ENCODE measurements at regions not wholly inside any gene's neighbourhood (a gene's known extent, or its start where the extent isn't known, plus 50 kb on each side); places are given as distances from the start of the nearest gene placed in this dataset.

DNA sequence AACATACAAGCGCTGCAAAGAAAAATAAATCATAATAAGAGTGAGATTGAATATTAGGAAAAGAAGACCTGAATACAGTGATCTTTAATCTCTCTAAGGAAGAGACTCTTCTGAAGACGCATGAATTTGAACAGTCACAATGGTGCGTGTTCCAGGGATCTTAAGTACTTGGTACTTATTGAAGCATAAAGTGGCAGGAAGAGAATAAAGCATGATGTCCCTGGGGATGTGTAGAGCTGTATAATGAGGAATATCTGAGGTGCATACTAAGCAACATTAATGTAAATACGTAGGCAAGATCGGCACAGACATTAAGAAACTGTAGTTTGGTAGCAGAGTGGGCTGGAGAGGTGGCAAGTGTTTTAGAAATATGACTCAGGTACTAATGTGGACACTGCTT is 246.2 kb upstream of the MCTP2 start:
- intact Hi-C loops (cut with DNase I): no loop called here
- TF ChIP-seq, protein P1, sequence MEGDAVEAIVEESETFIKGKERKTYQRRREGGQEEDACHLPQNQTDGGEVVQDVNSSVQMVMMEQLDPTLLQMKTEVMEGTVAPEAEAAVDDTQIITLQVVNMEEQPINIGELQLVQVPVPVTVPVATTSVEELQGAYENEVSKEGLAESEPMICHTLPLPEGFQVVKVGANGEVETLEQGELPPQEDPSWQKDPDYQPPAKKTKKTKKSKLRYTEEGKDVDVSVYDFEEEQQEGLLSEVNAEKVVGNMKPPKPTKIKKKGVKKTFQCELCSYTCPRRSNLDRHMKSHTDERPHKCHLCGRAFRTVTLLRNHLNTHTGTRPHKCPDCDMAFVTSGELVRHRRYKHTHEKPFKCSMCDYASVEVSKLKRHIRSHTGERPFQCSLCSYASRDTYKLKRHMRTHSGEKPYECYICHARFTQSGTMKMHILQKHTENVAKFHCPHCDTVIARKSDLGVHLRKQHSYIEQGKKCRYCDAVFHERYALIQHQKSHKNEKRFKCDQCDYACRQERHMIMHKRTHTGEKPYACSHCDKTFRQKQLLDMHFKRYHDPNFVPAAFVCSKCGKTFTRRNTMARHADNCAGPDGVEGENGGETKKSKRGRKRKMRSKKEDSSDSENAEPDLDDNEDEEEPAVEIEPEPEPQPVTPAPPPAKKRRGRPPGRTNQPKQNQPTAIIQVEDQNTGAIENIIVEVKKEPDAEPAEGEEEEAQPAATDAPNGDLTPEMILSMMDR (IDR thresholded peaks at IDR 0.05; ENCODE audit: borderline replicate concordance, extremely low read depth, insufficient read depth): no peak
- FAIRE-seq: no peak
- Histone ChIP-seq H3K9ac (ENCODE audit: low read length in 3 of 3) (no peak overlapping the region), H3K27ac (ENCODE audit: low read depth in 2 of 2, low read length in 2 of 2) (no peak overlapping the region), H3K36me3 (ENCODE audit: control insufficient read depth in 2 of 3, insufficient read depth in 3 of 3, low read length in 3 of 3) (no peaks in the 10 kb centered on the region), H3K4me3 (ENCODE audit: low read length in 3 of 3) (no peak overlapping the region), H3K4me1 (ENCODE audit: control insufficient read depth in 2 of 3, insufficient read depth in 2 of 3, low read depth in 1 of 3, low read length in 3 of 3) (no peaks in the 10 kb centered on the region), H3K9me3 (ENCODE audit: control insufficient read depth in 2 of 3, insufficient read depth in 1 of 3, low read length in 3 of 3) (no peaks in the 10 kb centered on the region), H3K27me3 (ENCODE audit: control insufficient read depth, insufficient read depth, low read length) (no peaks in the 10 kb centered on the region)
- no peak for DNase-seq

DNA sequence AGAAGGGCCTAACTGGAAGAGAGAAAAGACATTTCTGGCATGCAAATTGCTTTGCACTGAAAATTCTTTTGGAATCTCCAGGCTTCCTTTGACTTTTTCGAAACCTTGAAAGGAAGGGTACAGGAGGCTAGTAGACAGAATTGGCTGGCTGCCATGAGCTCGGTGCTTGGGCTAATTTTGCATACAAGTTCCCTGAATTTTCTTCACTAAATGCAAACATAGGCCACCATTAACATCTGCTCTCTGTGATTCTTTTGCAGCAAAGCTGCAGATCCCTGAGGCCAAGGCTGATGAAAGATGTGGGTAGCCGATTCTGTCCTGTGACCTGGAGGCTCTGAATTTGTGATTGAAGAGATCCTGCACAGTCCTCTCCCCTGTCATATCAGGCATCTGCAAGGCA is 247.8 kb upstream of the MCTP2 start:
- no peaks in the 10 kb centered on the region for H3K36me3 ChIP-seq (ENCODE audit: control insufficient read depth in 2 of 3, insufficient read depth in 3 of 3, low read length in 3 of 3)
- DNase-seq: peak in 1 of 5 donors; percentile 27
- H3K4me3 ChIP-seq (ENCODE audit: low read length in 3 of 3): no peak overlapping the region
- H3K27me3 ChIP-seq (ENCODE audit: control insufficient read depth, insufficient read depth, low read length): no peaks in the 10 kb centered on the region
- no peaks in the 10 kb centered on the region for H3K9me3 ChIP-seq (ENCODE audit: control insufficient read depth in 2 of 3, insufficient read depth in 1 of 3, low read length in 3 of 3)
- TF ChIP-seq, protein P1 (IDR thresholded peaks at IDR 0.05; ENCODE audit: borderline replicate concordance, extremely low read depth, insufficient read depth): no peak
- no peak overlapping the region for H3K27ac ChIP-seq (ENCODE audit: low read depth in 2 of 2, low read length in 2 of 2)
- intact Hi-C loops (cut with DNase I): no loop called here
- FAIRE-seq: no peak
- H3K9ac ChIP-seq (ENCODE audit: low read length in 3 of 3): no peak overlapping the region
- no peaks in the 10 kb centered on the region for H3K4me1 ChIP-seq (ENCODE audit: control insufficient read depth in 2 of 3, insufficient read depth in 2 of 3, low read depth in 1 of 3, low read length in 3 of 3)

DNA sequence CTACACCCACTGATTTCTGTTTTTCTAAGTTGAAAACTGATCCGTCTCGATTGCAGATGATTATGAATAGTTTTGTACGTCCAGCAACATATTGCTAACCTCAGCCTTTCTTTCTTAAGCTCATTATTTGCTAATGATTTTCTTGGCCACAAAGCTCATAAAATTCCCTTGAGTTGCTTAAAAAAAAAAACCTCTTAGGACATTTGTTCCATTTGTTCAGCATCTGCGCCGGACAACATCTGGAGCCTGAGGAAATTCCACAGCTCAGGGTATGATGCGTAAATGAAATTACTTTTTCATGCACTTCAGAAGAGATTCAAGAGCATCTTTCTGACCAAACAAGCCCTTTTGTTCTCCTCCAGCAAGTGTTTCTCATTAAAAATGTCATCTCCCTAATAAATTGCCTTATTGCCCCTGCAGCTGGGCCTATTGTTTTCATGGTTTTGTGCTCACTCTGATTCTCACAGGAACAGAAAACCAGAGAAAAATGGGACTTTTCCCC is 249.1 kb upstream of the MCTP2 start:
- intact Hi-C loops (cut with DNase I): no loop called here
- DNase-seq: peak in 2 of 5 donors; percentile 30 to 76
- Histone ChIP-seq H3K4me1 (ENCODE audit: control insufficient read depth in 2 of 3, insufficient read depth in 2 of 3, low read depth in 1 of 3, low read length in 3 of 3) (no peaks in the 10 kb centered on the region), H3K9me3 (ENCODE audit: control insufficient read depth in 2 of 3, insufficient read depth in 1 of 3, low read length in 3 of 3) (no peaks in the 10 kb centered on the region), H3K4me3 (ENCODE audit: low read length in 3 of 3) (no peak overlapping the region), H3K27me3 (ENCODE audit: control insufficient read depth, insufficient read depth, low read length) (no peaks in the 10 kb centered on the region), H3K27ac (ENCODE audit: low read depth in 2 of 2, low read length in 2 of 2) (no peak overlapping the region), H3K36me3 (ENCODE audit: control insufficient read depth in 2 of 3, insufficient read depth in 3 of 3, low read length in 3 of 3) (no peaks in the 10 kb centered on the region), H3K9ac (ENCODE audit: low read length in 3 of 3) (no peak overlapping the region)
- TF ChIP-seq, protein P1 (IDR thresholded peaks at IDR 0.05; ENCODE audit: borderline replicate concordance, extremely low read depth, insufficient read depth): no peak
- no peak for FAIRE-seq

DNA sequence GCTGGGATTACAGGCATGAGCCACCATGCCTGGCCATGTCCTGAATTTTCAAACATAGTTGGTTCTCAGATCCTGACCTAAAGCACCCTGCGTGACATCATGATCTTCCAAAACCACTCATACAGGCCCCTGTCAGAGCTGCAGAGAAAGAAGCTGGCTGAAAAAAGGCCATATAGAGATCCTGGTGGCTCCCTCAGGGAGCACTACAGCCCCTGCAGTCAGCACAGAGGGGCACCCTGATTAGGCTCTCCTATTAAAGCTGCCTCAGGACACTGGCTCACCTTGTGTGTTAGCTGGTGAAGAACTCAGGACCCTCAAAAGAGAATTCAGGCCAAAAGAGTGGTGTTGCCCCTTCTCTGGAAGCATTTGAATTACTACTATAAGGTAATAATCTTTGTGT is 249.7 kb upstream of the MCTP2 start:
- H3K4me1 ChIP-seq (ENCODE audit: control insufficient read depth in 2 of 3, insufficient read depth in 2 of 3, low read depth in 1 of 3, low read length in 3 of 3): no peaks in the 10 kb centered on the region
- no peak overlapping the region for H3K4me3 ChIP-seq (ENCODE audit: low read length in 3 of 3)
- H3K27me3 ChIP-seq (ENCODE audit: control insufficient read depth, insufficient read depth, low read length): no peaks in the 10 kb centered on the region
- H3K27ac ChIP-seq (ENCODE audit: low read depth in 2 of 2, low read length in 2 of 2): no peak overlapping the region
- H3K36me3 ChIP-seq (ENCODE audit: control insufficient read depth in 2 of 3, insufficient read depth in 3 of 3, low read length in 3 of 3): no peaks in the 10 kb centered on the region
- TF ChIP-seq, protein P1 (IDR thresholded peaks at IDR 0.05; ENCODE audit: borderline replicate concordance, extremely low read depth, insufficient read depth): no peak
- no peaks in the 10 kb centered on the region for H3K9me3 ChIP-seq (ENCODE audit: control insufficient read depth in 2 of 3, insufficient read depth in 1 of 3, low read length in 3 of 3)
- no peak overlapping the region for H3K9ac ChIP-seq (ENCODE audit: low read length in 3 of 3)
- intact Hi-C loops (cut with DNase I): no loop called here
- FAIRE-seq: no peak
- no peak for DNase-seq

Measured in kidney (tissue), 13 donors.